ENCODE measurements at regions not wholly inside any gene's neighbourhood (a gene's known extent, or its start where the extent isn't known, plus 50 kb on each side); places are given as distances from the start of the nearest gene placed in this dataset.

DNA sequence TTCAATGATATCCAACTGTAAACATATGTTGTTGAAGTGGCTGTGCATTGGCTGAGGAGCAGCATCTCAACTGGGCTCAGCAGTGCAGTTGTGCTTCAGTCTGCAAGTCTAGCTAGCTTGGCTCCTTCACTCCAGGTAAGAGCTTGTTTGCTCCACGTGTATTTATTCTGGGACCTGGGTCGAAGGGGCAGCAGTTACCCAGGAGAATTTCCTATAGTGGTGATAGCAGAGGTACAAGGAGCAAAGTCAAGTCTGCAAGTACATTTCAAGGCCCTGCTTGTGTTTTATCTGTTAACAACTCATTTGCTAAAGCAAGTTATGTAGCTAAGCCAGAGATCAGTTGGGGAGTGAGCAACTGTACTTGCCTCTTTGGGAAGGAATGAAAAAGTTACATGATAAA lies 286.2 kb upstream of the UMPS start:
- TF ChIP-seq, protein P1, sequence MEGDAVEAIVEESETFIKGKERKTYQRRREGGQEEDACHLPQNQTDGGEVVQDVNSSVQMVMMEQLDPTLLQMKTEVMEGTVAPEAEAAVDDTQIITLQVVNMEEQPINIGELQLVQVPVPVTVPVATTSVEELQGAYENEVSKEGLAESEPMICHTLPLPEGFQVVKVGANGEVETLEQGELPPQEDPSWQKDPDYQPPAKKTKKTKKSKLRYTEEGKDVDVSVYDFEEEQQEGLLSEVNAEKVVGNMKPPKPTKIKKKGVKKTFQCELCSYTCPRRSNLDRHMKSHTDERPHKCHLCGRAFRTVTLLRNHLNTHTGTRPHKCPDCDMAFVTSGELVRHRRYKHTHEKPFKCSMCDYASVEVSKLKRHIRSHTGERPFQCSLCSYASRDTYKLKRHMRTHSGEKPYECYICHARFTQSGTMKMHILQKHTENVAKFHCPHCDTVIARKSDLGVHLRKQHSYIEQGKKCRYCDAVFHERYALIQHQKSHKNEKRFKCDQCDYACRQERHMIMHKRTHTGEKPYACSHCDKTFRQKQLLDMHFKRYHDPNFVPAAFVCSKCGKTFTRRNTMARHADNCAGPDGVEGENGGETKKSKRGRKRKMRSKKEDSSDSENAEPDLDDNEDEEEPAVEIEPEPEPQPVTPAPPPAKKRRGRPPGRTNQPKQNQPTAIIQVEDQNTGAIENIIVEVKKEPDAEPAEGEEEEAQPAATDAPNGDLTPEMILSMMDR (IDR thresholded peaks at IDR 0.05): no peak
- no peak for TF ChIP-seq POLR2A (IDR thresholded peaks at IDR 0.05)
